A673 (cell line): ENCODE measurements at regions not wholly inside any gene's neighbourhood (a gene's known extent, or its start where the extent isn't known, plus 50 kb on each side); places are given as distances from the start of the nearest gene placed in this dataset.

Source experiments
- EZH2 ChIP-seq: fragments of 200-600 bp; sonication (generic); IDR thresholded peaks from 2 replicates; pipeline ENCODE4 v1.6.1; 2017; ENCODE audit warnings: borderline replicate concordance, low read depth, mild to moderate bottlenecking, mixed read lengths, antibody characterized with exemption, low read length; ENCODE audit not compliant: poor library complexity, severe bottlenecking
- TF ChIP-seq, protein P1 (sequence below): fragments of 300-800, 200-600 bp; sonication (generic); conservative IDR thresholded peaks from 2 replicates; pipeline ENCODE4 v1.5.1; 2017; ENCODE audit warnings: low read depth, mild to moderate bottlenecking, antibody characterized with exemption, low read length, moderate library complexity, mixed read lengths

- TF ChIP-seq, protein P1, sequence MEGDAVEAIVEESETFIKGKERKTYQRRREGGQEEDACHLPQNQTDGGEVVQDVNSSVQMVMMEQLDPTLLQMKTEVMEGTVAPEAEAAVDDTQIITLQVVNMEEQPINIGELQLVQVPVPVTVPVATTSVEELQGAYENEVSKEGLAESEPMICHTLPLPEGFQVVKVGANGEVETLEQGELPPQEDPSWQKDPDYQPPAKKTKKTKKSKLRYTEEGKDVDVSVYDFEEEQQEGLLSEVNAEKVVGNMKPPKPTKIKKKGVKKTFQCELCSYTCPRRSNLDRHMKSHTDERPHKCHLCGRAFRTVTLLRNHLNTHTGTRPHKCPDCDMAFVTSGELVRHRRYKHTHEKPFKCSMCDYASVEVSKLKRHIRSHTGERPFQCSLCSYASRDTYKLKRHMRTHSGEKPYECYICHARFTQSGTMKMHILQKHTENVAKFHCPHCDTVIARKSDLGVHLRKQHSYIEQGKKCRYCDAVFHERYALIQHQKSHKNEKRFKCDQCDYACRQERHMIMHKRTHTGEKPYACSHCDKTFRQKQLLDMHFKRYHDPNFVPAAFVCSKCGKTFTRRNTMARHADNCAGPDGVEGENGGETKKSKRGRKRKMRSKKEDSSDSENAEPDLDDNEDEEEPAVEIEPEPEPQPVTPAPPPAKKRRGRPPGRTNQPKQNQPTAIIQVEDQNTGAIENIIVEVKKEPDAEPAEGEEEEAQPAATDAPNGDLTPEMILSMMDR: no peak
- no peak for TF ChIP-seq EZH2
Measured at GRCh38 chr1:194477908-194478307, 1291.5 kb upstream of the B3GALT2 start.
